OCI-LY7 (cell line): ENCODE measurements at regions not wholly inside any gene's neighbourhood (a gene's known extent, or its start where the extent isn't known, plus 50 kb on each side); places are given as distances from the start of the nearest gene placed in this dataset.

Experiments
- CTCF ChIP-seq: fragments of 200-600 bp; sonication (generic); conservative IDR thresholded peaks from 2 replicates; pipeline ENCODE4 v1.5.1; 2014; ENCODE audit warnings: mild to moderate bottlenecking, antibody characterized with exemption, low read length, moderate library complexity, mixed read lengths
- EZH2phosphoT487 ChIP-seq: fragments of 200-600 bp; sonication (generic); IDR thresholded peaks from 2 replicates; pipeline ENCODE4 v1.6.1; 2018; ENCODE audit warnings: low read depth, borderline replicate concordance, mild to moderate bottlenecking, mixed run types, antibody characterized with exemption, low read length, moderate library complexity, mixed read lengths

- no peak for TF ChIP-seq CTCF
- TF ChIP-seq EZH2phosphoT487 = no peak
These were observed 284.9 kb upstream of the SEMA3D start for GRCh38 chr7:85471740-85472139.
